ENCODE measurements at regions not wholly inside any gene's neighbourhood (a gene's known extent, or its start where the extent isn't known, plus 50 kb on each side); places are given as distances from the start of the nearest gene placed in this dataset.
"Not testable (repeated sequence)": the region's sequence is repeated elsewhere in the genome, so short reads cannot be mapped to it uniquely, and the experiment has no call there.

DNA sequence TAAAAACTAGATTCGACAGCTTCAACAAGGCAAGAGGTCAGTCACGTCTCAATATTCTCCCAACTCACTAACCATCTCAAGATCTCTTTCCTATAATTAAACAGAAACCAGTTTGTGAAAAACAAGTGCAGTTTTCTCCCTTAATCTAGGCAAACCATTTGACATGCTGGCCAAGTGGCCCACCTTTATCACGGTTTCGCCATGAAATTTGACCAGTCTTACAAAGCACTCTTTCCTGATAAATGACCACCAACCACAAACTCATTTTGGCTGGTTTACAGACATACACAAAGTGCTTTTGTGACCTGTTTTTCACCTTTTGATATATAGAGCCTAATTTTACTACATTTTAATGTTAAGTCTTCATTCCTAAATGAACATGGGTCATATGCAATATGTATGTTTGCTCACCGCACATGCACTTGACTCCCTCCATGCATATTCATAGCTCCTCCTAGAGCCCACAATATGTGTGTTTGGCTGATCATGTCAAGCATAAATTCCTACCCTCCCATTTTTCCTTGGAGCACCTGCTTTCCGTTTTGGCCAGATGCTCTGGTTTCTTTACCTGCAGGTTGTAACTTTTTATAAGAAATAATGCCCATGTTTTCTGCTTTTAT is 385.1 kb downstream of the RAD51AP2 start:
- Histone ChIP-seq H3K27me3 (no peaks in the 10 kb centered on the region), H3K4me3 (no peak overlapping the region), H3K36me3 (no peaks in the 10 kb centered on the region), H3K27ac (no peak overlapping the region), H3K9me3 (ENCODE audit: low read depth) (no peaks in the 10 kb centered on the region), H3K4me1 (ENCODE audit: low read depth) (no peaks in the 10 kb centered on the region)
- no peak for DNase-seq (ENCODE audit: low read depth in 1 of 2, low spot score in 1 of 2)
- TF ChIP-seq, protein P1, sequence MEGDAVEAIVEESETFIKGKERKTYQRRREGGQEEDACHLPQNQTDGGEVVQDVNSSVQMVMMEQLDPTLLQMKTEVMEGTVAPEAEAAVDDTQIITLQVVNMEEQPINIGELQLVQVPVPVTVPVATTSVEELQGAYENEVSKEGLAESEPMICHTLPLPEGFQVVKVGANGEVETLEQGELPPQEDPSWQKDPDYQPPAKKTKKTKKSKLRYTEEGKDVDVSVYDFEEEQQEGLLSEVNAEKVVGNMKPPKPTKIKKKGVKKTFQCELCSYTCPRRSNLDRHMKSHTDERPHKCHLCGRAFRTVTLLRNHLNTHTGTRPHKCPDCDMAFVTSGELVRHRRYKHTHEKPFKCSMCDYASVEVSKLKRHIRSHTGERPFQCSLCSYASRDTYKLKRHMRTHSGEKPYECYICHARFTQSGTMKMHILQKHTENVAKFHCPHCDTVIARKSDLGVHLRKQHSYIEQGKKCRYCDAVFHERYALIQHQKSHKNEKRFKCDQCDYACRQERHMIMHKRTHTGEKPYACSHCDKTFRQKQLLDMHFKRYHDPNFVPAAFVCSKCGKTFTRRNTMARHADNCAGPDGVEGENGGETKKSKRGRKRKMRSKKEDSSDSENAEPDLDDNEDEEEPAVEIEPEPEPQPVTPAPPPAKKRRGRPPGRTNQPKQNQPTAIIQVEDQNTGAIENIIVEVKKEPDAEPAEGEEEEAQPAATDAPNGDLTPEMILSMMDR (IDR thresholded peaks at IDR 0.05; ENCODE audit: low read depth, low read length) = no peak

DNA sequence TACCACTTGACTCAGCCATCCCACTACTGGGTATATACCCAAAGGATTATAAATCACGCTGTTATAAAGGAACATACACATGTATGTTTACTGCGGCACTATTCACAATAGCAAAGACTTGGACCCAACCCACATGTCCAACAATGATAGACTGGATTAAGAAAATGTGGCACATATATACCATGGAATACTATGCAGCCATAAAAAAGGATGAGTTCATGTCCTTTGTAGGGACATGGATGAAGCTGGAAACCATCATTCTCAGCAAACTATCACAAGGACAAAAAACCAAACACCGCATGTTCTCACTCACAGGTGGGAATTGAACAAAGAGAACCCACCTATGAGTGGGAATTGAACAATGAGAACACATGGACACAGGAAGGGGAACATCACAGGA is 387.6 kb downstream of the RAD51AP2 start:
- not testable (repeated sequence) for H3K4me1 ChIP-seq (ENCODE audit: low read depth); H3K27ac ChIP-seq; H3K9me3 ChIP-seq (ENCODE audit: low read depth); H3K27me3 ChIP-seq; H3K4me3 ChIP-seq; H3K36me3 ChIP-seq; DNase-seq (ENCODE audit: low read depth in 1 of 2, low spot score in 1 of 2)

DNA sequence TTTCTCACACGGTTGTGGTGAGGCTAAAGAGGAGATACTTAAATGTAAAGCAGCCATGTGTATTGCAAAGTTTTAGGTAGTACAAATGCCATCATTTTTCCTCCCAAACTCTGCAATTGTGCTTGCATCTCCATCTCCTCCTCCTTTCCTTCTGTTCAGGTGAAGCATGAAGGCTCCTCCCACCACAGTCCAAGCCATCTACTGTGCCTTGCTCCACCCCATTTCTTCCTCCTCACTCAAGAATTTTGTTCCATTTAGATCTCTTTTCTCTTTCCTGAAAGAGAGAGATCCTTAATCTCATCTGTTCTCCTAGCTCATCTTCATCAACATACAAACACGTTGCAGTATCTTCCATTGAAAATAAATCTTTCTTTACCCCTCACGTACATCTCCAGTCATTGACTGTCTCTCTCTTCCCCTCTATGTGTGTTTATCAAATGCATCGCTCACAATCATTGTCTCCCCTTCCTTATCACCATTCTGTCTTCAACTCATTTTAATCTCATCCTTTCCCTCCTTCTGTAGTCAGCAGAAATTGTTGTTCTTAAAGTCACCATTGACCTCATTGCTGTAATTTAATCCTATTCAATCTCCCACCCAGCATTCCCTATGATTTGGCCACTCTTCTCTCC is 392.1 kb downstream of the RAD51AP2 start:
- H3K9me3 ChIP-seq (ENCODE audit: low read depth) = no peaks in the 10 kb centered on the region
- TF ChIP-seq, protein P1 (IDR thresholded peaks at IDR 0.05; ENCODE audit: low read depth, low read length) = no peak
- no peak overlapping the region for H3K4me3 ChIP-seq
- H3K27me3 ChIP-seq = no peaks in the 10 kb centered on the region
- DNase-seq (ENCODE audit: low read depth in 1 of 2, low spot score in 1 of 2) = no peak
- H3K4me1 ChIP-seq (ENCODE audit: low read depth) = no peaks in the 10 kb centered on the region
- H3K36me3 ChIP-seq = no peaks in the 10 kb centered on the region
- no peak overlapping the region for H3K27ac ChIP-seq

DNA sequence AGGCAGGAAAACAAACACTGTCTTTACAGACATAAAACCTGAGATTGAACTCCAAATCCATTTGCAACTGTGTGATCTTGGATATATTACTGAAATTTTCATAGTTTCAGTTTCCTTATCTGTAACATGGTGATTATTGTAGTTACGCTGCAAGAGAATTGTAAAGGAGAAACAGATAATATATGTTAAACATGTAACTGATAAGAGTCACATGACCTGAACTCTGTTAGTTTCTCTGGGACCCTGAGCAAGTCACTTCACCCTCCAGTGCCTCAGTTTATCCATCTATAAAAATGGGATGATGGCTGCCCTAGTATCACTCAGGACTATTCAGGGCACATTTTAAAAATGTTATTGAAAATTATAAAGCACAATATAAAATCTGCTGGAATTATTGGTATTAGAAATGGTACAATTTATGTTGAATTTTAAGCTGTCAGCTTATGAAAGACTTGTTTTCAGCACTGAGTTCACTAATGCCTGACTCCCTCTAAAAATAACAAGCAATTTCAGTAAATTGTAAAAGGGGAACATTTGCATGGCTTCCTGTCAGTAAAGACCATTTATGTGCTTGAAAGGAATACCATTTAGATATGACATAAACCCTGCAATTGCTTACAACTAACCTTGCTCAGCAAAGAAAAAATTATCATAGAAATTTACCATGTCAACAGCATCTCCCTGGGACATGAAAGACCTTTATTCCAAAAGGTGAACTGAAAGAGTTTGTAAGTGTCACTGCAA is 393.5 kb downstream of the RAD51AP2 start:
- H3K4me3 ChIP-seq = no peak overlapping the region
- TF ChIP-seq, protein P1 (IDR thresholded peaks at IDR 0.05; ENCODE audit: low read depth, low read length) = no peak
- no peaks in the 10 kb centered on the region for H3K27me3 ChIP-seq
- H3K4me1 ChIP-seq (ENCODE audit: low read depth) = no peaks in the 10 kb centered on the region
- H3K9me3 ChIP-seq (ENCODE audit: low read depth) = no peaks in the 10 kb centered on the region
- H3K36me3 ChIP-seq = no peaks in the 10 kb centered on the region
- H3K27ac ChIP-seq = no peak overlapping the region
- no peak for DNase-seq (ENCODE audit: low read depth in 1 of 2, low spot score in 1 of 2)

DNA sequence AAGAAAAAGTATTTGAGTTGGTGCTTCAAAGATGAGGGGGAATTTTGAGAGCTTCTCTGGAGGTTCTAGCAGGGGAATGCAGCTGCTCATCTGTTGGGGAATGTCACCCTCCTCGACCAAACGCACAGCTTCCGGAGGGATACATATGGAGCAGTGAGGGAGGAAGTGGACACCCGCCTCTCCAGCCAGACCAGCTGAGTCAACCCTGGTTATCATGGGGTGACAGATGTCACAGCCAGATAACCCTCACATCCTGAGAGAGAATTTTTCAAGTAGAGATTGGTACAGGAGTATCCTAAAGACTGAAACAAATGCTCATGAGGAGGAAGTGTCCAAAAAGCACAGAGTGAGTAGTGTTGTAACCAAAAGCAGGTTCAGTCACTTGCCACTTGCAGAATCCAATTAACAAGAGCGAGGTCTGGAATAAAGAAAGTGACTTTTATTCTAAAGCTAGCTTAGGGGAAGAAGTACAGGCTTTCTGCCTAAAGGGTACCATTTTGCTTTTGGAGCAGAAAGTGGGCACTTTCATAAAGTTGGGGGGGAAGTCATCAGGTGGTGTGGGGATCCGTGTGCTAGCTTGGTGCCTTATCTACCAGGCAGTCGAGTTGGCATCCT is 395.2 kb downstream of the RAD51AP2 start:
- TF ChIP-seq, protein P1 (IDR thresholded peaks at IDR 0.05; ENCODE audit: low read depth, low read length) = no peak
- no peak for DNase-seq (ENCODE audit: low read depth in 1 of 2, low spot score in 1 of 2)
- Histone ChIP-seq H3K4me1 (ENCODE audit: low read depth) (no peaks in the 10 kb centered on the region), H3K27ac (no peak overlapping the region), H3K4me3 (no peak overlapping the region), H3K9me3 (ENCODE audit: low read depth) (no peaks in the 10 kb centered on the region), H3K27me3 (no peaks in the 10 kb centered on the region), H3K36me3 (no peaks in the 10 kb centered on the region)

DNA sequence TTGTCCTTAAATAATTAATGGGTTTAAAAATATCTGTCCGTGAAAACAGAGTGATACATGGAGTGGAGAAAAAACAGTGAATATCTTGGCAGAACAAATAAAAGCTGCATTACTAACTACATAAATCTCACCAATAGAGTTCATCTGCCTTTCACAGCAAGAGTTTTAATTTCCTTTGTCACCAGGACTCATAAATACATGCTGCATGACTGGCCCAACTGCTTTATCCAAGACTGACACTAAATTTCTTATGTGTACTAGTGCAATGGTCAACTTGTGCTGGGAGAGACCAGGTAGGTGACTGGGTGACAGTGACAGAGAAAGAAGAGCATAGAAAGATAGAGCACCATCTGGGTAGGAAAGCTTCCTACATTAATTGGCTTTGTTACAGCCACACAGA is 402.8 kb downstream of the RAD51AP2 start:
- no peaks in the 10 kb centered on the region for H3K27me3 ChIP-seq
- no peaks in the 10 kb centered on the region for H3K36me3 ChIP-seq
- H3K4me1 ChIP-seq (ENCODE audit: low read depth) = no peaks in the 10 kb centered on the region
- no peak overlapping the region for H3K27ac ChIP-seq
- H3K4me3 ChIP-seq = no peak overlapping the region
- DNase-seq (ENCODE audit: low read depth in 1 of 2, low spot score in 1 of 2) = no peak
- TF ChIP-seq, protein P1 (IDR thresholded peaks at IDR 0.05; ENCODE audit: low read depth, low read length) = no peak
- no peaks in the 10 kb centered on the region for H3K9me3 ChIP-seq (ENCODE audit: low read depth)

Measured in cardiac muscle cell (in vitro differentiated cells and primary cell).